GM12891 (cell line): ENCODE measurements at regions not wholly inside any gene's neighbourhood (a gene's known extent, or its start where the extent isn't known, plus 50 kb on each side); places are given as distances from the start of the nearest gene placed in this dataset.
A peak's percentile ranks its signal among the peaks of the same experiment; 100 is the strongest.
"Not testable (repeated sequence)": the region's sequence is repeated elsewhere in the genome, so short reads cannot be mapped to it uniquely, and the experiment has no call there.

Experiments
- DNase-seq: peaks from one replicate; pipeline ENCODE4 v3.0.0; 2011; ENCODE audit warnings: low spot score; ENCODE audit not compliant: insufficient read length
- FAIRE-seq: peaks from 2 replicates; lab custom pipeline; 2011; peaks lifted over from hg19 to GRCh38; lab: Jason Lieb, UNC
- PAX5 ChIP-seq: IDR thresholded peaks from 2 replicates; pipeline ENCODE4 v1.6.1; 2011; ENCODE audit warnings: low read length, moderate library complexity, mild to moderate bottlenecking; ENCODE audit not compliant: insufficient read depth, severe bottlenecking
- POLR2A ChIP-seq: IDR thresholded peaks from 2 replicates; pipeline ENCODE4 v1.6.1; 2011; ENCODE audit warnings: low read depth, low read length, control low read depth
- POLR2AphosphoS5 ChIP-seq: IDR thresholded peaks from 2 replicates; pipeline ENCODE4 v1.6.1; 2011; ENCODE audit warnings: low read depth, low read length, control low read depth
- POU2F2 ChIP-seq: IDR thresholded peaks from 2 replicates; pipeline ENCODE4 v1.6.1; 2011; ENCODE audit warnings: low read depth, mild to moderate bottlenecking, control low read depth, low read length, moderate library complexity
- SPI1 ChIP-seq: IDR thresholded peaks from 2 replicates; pipeline ENCODE4 v1.6.1; 2011; ENCODE audit warnings: low read depth, low read length, control low read depth
- TAF1 ChIP-seq: IDR thresholded peaks from 2 replicates; pipeline ENCODE4 v1.6.1; 2011; ENCODE audit warnings: low read depth, low read length, control low read depth

DNA sequence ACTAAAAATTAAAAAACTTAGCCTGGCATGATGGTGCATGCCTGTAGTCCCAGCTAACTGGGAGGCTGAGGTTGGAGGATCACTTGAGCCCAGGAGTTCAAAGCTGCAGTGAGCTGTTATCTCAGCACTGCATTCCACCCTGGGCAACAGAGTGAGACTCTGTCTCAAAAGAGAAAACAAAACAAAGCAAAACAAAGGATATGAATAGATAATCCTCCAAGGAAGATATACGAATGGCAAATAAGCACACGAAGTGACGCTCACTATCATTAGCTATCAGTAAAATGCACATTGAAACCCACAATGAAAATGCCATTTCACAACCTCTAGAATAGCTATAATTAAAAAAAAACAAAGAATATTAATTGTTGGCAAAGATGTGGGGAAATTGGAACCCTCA, 386.2 kb upstream of the CCL2 start:
- FAIRE-seq (no peak), DNase-seq (no peak)
- TF ChIP-seq PAX5 (no peak), POLR2AphosphoS5 (no peak), TAF1 (no peak), POU2F2 (no peak)

DNA sequence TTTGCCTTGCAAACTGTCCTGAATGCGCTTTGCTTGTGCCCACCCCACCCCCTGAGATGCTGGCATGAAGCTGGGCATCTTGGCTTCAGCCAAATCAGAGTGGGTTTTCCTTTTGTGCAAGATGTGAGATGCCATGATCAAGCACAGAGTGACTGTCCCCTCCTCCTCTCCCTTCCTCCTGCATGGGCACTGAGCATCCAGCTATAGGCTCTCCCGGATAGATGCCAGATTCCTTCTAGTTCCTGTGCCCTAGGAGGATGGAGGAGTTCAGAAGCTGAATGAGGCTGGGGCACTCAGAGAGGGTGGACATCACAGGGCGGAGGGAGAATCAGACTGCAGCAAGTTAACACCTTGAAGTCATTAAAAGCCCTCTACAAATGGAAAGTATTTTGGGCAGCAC, 384.1 kb upstream of the CCL2 start:
- FAIRE-seq (no peak), DNase-seq (no peak)
- TF ChIP-seq SPI1 = no peak
- no peak for TF ChIP-seq PAX5

DNA sequence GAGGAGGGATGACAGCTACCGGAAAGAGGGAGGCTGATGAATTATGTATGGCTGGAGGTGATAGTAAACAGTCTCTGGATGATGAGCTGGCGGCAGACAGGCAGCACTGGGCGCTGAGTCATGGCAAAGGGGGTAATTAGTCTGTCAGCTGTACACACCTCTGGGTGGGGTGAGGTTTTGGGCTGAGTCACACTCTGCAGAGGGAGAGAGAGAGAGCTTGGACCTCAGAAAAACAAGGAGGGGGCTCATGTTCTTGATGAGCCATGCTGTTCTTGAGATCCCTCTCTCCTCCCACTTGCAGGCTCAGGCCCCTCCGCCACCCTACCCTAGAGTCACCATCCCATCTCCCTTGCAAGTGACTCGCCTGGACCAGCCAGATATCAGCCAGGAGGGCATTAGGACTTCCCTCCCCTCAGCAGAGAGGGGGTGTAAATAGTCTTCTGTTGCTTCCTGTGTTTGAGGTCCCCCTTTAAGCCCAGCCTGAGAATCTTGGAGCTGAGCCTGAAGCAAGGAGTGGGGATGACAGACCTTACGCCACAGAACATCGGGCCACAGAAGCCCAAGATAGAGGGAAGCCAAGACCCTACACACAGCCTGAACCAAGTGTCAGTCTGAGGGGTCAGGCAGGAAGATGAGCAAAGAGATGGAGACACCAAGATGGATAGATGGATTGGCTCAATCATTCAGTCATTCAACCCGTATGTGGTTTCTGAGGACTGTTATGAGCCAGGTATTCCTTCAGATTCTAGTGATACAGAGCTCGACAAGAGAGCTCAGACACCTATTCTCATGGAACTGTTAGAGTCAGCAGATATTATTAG, 383.2 kb upstream of the CCL2 start:
- DNase-seq (no peak), FAIRE-seq (no peak)
- no peak for TF ChIP-seq TAF1
- no peak for TF ChIP-seq POLR2A
- TF ChIP-seq SPI1 = no peak
- TF ChIP-seq POU2F2 = no peak
- TF ChIP-seq POLR2AphosphoS5 = no peak
- no peak for TF ChIP-seq PAX5

DNA sequence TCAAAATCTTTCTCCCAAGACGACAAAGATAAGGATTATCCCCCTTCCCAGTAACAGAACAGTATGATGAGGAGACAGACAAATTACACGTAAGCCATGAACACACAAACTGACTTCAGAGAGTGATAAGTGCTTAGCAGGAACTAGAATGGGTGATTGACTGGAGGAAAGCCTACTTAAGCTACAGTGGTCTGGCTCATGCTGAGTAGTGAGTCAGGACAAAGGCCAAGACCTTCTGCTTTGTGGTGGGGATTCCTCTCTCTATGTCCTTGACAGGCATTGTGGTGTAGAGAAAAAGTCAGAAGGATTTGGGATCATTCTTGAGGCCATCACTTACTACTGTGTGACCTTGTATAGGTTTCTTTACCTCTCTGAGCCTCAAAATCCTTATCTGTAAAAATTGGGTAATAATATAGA, 381.9 kb upstream of the CCL2 start:
- no peak for TF ChIP-seq POU2F2
- no peak for TF ChIP-seq TAF1
- no peak for TF ChIP-seq PAX5
- no peak for TF ChIP-seq POLR2AphosphoS5
- no peak for TF ChIP-seq SPI1
- no peak for TF ChIP-seq POLR2A
- FAIRE-seq (no peak), DNase-seq (no peak)

DNA sequence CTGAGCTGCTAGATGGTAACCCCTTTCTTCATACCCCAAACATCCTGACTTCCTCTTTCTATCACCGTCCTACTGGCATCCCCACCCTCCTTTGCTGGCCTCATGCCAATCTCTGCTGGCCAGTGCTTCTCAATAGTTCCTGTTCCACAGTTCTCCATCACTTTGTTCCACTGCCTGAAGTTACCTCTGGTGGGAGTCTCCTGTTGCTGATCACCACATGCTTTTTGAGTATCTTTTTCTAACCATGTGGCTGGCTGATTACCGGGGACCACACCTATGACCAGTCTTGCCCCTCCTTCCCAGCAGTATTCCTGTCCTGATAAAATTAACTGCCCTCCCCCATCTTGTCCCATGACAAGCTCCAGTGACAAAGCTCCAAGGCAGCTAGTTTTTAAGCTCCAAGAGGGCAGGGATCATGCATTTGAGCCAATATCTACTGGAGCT, 380.4 kb upstream of the CCL2 start:
- no peak for FAIRE-seq

DNA sequence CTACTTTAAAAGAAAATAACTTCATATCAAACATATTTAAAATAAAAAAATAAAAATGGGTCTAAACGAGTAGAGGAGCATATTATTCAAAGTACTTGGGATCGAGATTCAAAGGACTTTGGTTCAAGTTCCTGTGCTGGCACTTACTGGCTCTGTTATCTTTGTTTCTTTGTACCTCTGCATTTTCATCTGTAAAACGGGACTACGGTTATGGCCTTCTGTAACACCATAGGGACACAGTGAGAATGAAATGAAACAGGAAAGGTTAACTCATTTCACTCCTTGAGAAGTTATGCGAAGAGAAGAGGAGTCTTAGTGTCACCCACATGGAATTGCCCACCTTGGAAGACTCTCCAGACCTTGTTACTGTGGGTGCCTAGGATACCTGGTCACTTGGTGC, 379.1 kb upstream of the CCL2 start:
- DNase-seq = no peak
- no peak for FAIRE-seq
- no peak for TF ChIP-seq POU2F2

More for the DNA sequence above, 380.4 kb upstream of the CCL2 start:
- TF ChIP-seq POU2F2 (no peak), POLR2A (no peak), PAX5 (no peak), SPI1 (peak; percentile 33), POLR2AphosphoS5 (no peak), TAF1 (no peak)
- no peak for DNase-seq

DNA sequence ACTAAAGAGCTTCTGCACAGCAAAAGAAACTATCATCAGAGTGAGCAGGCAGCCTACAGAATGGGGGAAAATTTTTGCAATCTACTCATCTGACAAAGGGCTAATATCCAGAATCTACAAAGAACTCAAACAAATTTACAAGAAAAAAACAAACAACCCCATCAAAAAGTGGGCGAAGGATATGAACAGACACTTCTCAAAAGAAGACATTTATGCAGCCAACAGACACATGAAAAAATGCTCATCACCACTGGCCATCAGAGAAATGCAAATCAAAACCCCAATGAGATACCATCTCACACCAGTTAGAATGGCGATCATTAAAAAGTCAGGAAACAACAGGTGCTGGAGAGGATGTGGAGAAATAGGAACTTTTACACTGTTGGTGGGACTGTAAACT, 372.8 kb upstream of the CCL2 start:
- FAIRE-seq, DNase-seq: not testable (repeated sequence)

DNA sequence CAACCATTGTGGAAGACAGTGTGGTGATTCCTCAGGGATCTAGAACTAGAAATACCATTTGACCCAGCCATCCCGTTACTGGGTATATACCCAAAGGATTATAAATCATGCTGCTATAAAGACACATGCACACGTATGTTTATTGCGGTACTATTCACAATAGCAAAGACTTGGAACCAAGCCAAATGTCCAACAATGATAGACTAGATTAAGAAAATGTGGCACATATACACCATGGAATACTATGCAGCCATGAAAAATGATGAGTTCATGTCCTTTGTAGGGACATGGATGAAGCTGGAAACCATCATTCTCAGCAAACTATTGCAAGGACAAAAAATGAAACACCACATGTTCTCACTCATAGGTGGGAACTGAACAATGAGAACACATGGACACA, 372.4 kb upstream of the CCL2 start:
- FAIRE-seq, DNase-seq: not testable (repeated sequence)

DNA sequence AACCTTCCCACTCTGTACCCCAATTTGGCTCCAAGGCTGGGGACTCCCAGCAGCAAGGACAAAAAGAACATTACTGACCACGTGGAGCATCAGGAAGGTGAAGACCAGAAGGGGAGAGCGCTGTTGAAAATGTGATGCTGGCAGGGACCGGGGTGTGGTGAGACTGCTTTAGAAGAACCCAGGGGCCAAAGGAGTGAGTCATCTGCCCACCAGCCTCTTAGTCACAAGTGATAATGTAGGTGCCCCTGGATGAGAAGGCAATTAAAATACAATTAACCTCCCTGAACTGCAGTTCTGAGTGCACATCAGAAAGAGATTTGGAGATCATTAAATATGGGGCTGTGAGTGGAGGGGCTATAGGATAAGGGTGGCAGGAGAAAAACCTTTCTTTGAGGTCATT, 366.6 kb upstream of the CCL2 start:
- DNase-seq = no peak
- TF ChIP-seq TAF1 (no peak), POLR2A (no peak), SPI1 (no peak), POU2F2 (no peak), POLR2AphosphoS5 (no peak), PAX5 (no peak)
- no peak for FAIRE-seq

DNA sequence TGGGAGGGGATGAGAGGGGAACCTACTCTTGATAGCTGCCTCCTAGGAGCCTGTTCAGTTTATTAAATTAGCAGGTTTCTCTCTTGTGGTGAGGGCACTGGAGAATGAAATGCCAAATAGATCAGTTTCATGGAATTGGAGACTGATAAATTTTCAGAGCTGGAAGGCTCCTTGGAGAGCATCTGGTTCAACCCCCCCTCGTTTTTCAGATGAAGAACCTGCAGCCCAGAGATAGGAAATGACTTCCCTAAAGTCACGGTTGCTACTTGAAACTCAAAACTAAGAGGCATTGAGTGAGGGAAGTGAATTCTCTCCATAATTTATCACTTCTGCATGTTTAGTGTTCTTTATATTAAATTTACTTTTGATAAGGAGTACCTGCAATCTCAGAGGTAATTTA, 366.0 kb upstream of the CCL2 start:
- DNase-seq (no peak), FAIRE-seq (no peak)
- TF ChIP-seq SPI1 (no peak), POLR2AphosphoS5 (no peak)

DNA sequence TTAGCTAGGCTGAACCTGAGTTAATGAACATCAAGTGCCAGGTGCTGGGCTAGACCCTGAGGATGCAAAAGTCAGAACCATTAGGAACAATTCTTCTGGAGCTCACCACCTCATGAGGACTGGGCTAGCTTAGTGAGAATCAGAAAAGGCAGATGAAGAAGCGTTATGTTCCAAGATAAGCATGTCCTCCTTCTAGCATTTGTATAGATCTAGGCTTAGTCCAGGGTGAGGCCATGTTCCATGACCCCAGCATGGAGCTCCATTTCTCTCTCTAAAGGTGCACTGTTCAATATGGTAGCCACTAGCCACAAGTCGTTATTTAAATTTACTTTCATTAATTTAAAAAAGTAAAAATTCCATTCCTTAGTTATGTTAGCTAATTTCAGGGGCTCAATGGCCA, 365.3 kb upstream of the CCL2 start:
- TF ChIP-seq POLR2AphosphoS5 (no peak), SPI1 (no peak), POU2F2 (no peak), POLR2A (no peak)
- DNase-seq = no peak
- no peak for FAIRE-seq

DNA sequence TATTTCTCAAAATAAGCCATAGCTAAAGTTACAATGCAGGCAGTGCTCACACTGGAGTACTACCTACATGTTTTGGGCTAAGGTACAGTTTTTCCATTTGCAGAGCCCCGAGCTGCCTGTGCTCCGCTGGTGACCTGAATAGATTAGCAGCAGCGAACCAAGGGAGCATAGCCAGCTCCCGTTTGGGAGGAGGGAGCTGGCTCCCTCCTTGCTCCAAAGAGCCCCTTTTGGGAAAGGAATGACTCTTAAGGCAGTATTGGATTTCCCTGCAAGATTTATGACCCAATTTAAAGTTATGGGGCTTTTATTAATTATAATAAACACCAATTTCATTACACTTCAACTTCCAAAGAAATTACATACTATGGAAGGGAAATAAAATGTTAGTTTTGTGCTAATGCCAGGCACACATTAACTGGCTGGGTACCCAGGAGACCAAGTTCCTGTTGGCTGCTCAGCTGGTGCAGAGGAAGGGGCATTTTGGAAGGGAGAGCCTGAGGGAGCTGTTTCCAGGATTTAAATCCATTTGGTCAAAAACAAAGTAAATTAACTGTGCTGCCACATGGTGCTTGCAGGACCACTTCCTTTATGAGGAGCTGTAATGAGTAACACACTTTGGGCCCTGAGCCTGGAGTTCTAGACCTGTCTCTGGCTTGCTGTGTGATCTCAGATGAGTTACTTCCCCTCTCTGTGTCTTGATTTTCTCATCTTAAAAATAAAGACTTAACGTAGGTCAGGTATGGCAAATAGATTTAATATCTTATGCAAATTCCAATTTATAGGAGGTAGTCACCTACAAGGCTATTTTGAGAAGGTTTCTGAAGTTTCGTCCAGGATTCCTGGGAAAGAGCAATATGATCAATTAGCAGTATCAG, 362.1 kb upstream of the CCL2 start:
- no peak for FAIRE-seq
- no peak for TF ChIP-seq POLR2A
- TF ChIP-seq POLR2AphosphoS5 = no peak
- TF ChIP-seq SPI1 = no peak
- TF ChIP-seq POU2F2 = no peak
- TF ChIP-seq PAX5 = no peak
- no peak for TF ChIP-seq TAF1

More for the DNA sequence above, 362.1 kb upstream of the CCL2 start:
- DNase-seq = no peak
